ENCODE measurements at regions not wholly inside any gene's neighbourhood (a gene's known extent, or its start where the extent isn't known, plus 50 kb on each side); places are given as distances from the start of the nearest gene placed in this dataset.

GRCh38 chr10:62511238-62511637 is 137.1 kb downstream of the ZNF365 start:
- Histone ChIP-seq H3K9me3 (replicated peaks; ENCODE audit: control insufficient read depth, insufficient read depth, low read length) (no peaks in the 10 kb centered on the region), H2AFZ (ENCODE audit: low read depth, low read length) (no peak overlapping the region), H3K9ac (replicated peaks; ENCODE audit: extremely low read depth, insufficient read depth, low read length) (no peak overlapping the region), H4K20me1 (replicated peaks; ENCODE audit: control insufficient read depth, extremely low read depth, insufficient read depth, low read length) (no peaks in the 10 kb centered on the region), H3K4me1 (ENCODE audit: control insufficient read depth, extremely low read depth, insufficient read depth, low read length) (no peaks in the 10 kb centered on the region), H3K4me2 (ENCODE audit: insufficient read depth, low read length) (no peak overlapping the region), H3K79me2 (ENCODE audit: control insufficient read depth, insufficient read depth, low read length) (no peaks in the 10 kb centered on the region), H3K36me3 (ENCODE audit: control insufficient read depth in 2 of 2, extremely low read depth in 1 of 2, insufficient read depth in 2 of 2, low read length in 2 of 2) (no peaks in the 10 kb centered on the region), H3K9me1 (replicated peaks; ENCODE audit: control insufficient read depth, extremely low read depth, insufficient read depth, low read length) (no peaks in the 10 kb centered on the region), H3K27me3 (ENCODE audit: control insufficient read depth in 2 of 2, insufficient read depth in 2 of 2, low read length in 2 of 2) (peaks cover 0 to 2% of the 10 kb centered on the region in 2 experiments), H3K27ac (ENCODE audit: insufficient read depth, low read depth, low read length) (no peak overlapping the region), H3K4me3 (replicated peaks in 1 of 3; ENCODE audit: insufficient read depth in 1 of 3, low read depth in 1 of 3, low read length in 3 of 3) (no peak overlapping the region)
- intact Hi-C loops (cut with micrococcal nuclease) = no loop called here
- CTCF ChIA-PET = no interaction called here
- dilution Hi-C loops (cut with MboI; ENCODE audit: extremely low pct_ligation_motif_present, low sequenced_read_pairs) = no loop called here
- DNase-seq (ENCODE audit: low read depth, low spot score) (no peak), FAIRE-seq (no peak)
- BruUV-seq (replicated peaks) = no TSS peak
- POLR2A ChIA-PET = no interaction called here
- TF ChIP-seq, protein P1, sequence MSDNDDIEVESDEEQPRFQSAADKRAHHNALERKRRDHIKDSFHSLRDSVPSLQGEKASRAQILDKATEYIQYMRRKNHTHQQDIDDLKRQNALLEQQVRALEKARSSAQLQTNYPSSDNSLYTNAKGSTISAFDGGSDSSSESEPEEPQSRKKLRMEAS (IDR thresholded peaks at IDR 0.05; ENCODE audit: insufficient read depth, insufficient read length) = no peak
- TF ChIP-seq POLR2A (IDR thresholded peaks at IDR 0.05; ENCODE audit: low read depth, low read length) (no peak), FOS (IDR thresholded peaks at IDR 0.05; ENCODE audit: borderline replicate concordance, insufficient read depth, low read length) (no peak), GATA2 (IDR thresholded peaks at IDR 0.05; ENCODE audit: insufficient read depth, insufficient read length, low read depth, low read length) (no peak), CTCF (IDR thresholded peaks at IDR 0.05; ENCODE audit: extremely low read depth in 1 of 2, insufficient read depth in 1 of 2, low read depth in 1 of 2, low read length in 2 of 2) (no peak), JUN (IDR thresholded peaks at IDR 0.05; ENCODE audit: borderline replicate concordance, insufficient read depth, insufficient read length, low read depth) (no peak), MYC (IDR thresholded peaks at IDR 0.05; ENCODE audit: low read depth, low read length) (no peak), EZH2 (IDR thresholded peaks at IDR 0.05; ENCODE audit: borderline replicate concordance, low read depth, low read length, severe bottlenecking) (no peak), POLR2AphosphoS5 (IDR thresholded peaks at IDR 0.05; ENCODE audit: insufficient read depth, low read depth, low read length) (no peak)
